Peyer's patch (tissue), 4 donors: ENCODE measurements at regions not wholly inside any gene's neighbourhood (a gene's known extent, or its start where the extent isn't known, plus 50 kb on each side); places are given as distances from the start of the nearest gene placed in this dataset.

Source experiments
- CTCF ChIP-seq, 6 experiments: fragments of 450-650 bp in 4 of 6; fragments of 200-600 bp in 2 of 6; sonication (generic) in 1 of 6; IDR thresholded peaks; one replicate each; pipeline ENCODE4 v1.5.1; 2017 to 2019; ENCODE audit warnings: antibody characterized with exemption in 6 of 6, mild to moderate bottlenecking in 3 of 6, moderate library complexity in 1 of 6
- POLR2A ChIP-seq, 2 donors: fragments of 450-650 bp; IDR thresholded peaks; one replicate each; pipeline ENCODE4 v1.5.1; 2017; ENCODE audit warnings: antibody characterized with exemption in 2 of 2, mild to moderate bottlenecking in 2 of 2, moderate library complexity in 2 of 2

- TF ChIP-seq CTCF (IDR thresholded peaks at IDR 0.05), result no peak
- TF ChIP-seq POLR2A (IDR thresholded peaks at IDR 0.05), result no peak
These were observed 318.8 kb downstream of the PTPRU start for GRCh38 chr1:29555043-29555620.
